ENCODE measurements at regions not wholly inside any gene's neighbourhood (a gene's known extent, or its start where the extent isn't known, plus 50 kb on each side); places are given as distances from the start of the nearest gene placed in this dataset.

DNA sequence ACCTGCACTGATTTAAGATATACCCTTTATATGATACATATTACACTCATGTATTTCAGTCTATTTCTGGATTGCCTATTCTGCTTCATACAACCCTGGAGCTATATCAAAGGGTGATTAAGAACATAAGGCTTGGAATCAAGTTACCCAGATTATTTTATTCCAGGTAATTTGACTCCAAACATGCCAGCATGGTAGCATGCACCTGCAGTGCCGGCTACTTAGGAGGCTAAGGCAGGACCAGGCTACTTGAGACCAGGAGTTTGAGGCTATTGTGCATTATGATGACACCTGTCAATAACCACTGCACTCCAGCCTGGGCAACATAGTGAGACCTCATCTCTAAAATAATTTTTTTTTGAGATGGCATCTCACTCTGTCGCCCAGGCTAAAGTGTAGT lies 50.4 kb upstream of the NEO1 start:
- DNase-seq (no peak), ATAC-seq (no peak)
- H3K4me3 Mint-ChIP-seq, result no peak overlapping the region
- POLR2A ChIA-PET, result no interaction called here
- no peaks in the 10 kb centered on the region for H3K4me1 Mint-ChIP-seq
- no peak overlapping the region for H3K27ac Mint-ChIP-seq
- no peaks in the 10 kb centered on the region for H3K9me3 Mint-ChIP-seq
- peaks cover 10 to 38% (median 26%) of the 10 kb centered on the region in 5 donors for H3K27me3 Mint-ChIP-seq
- H3K36me3 Mint-ChIP-seq, result no peaks in the 10 kb centered on the region

DNA sequence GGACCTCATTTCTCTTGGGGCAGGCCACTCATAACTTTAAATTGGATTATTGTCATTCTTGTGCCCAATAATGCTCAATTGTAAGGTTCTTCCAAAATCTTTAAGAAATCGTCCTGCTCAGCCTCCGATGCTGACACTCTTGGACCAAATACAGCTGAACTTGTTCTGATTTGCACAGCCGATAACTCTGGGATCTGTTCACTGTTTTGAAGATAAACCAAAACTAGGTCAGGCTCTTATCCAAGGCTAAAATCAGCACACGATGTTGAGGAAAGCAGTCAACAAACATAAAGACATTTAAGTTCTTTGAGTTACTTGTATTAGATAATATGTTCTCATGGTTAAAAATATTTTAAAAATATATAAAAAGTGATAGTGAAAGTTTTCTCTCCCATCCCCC lies 52.0 kb upstream of the NEO1 start:
- POLR2A ChIA-PET, result interaction anchor here (0.6 kb wide), 1 partner anchor 26 kb away, joined by 3 read pairs; no protein-coding TSS in a partner anchor
- no peak for DNase-seq
- Mint-ChIP-seq H3K27ac (no peak overlapping the region), H3K27me3 (peaks cover 11 to 40% (median 22%) of the 10 kb centered on the region in 5 donors), H3K9me3 (no peaks in the 10 kb centered on the region), H3K4me3 (no peak overlapping the region), H3K36me3 (no peaks in the 10 kb centered on the region), H3K4me1 (no peaks in the 10 kb centered on the region)
- ATAC-seq, result no peak

DNA sequence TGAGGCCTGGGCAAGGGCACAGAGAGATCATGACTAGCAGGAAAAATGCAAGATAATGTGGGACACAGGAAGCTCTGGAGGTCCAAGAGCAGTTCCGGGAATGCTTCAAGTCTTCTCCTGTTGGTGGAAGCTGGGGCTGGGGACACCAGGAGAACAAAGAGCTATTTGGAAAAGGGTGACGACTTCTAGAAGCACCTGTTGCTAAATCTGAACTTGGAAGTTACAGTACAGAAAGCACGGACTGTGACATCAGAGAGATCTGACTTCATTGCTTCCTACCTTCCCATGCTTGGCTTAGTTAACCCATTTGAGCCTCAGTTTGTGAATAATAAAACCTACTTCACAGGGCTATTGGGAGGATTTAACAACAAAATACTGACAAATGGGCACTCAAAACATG lies 52.7 kb upstream of the NEO1 start:
- H3K27me3 Mint-ChIP-seq, result peaks cover 8 to 40% (median 17%) of the 10 kb centered on the region in 5 donors
- DNase-seq (no peak), ATAC-seq (no peak)
- POLR2A ChIA-PET, result no interaction called here
- no peak overlapping the region for H3K4me3 Mint-ChIP-seq
- H3K27ac Mint-ChIP-seq, result no peak overlapping the region
- no peaks in the 10 kb centered on the region for H3K36me3 Mint-ChIP-seq
- no peaks in the 10 kb centered on the region for H3K9me3 Mint-ChIP-seq
- H3K4me1 Mint-ChIP-seq, result no peaks in the 10 kb centered on the region

DNA sequence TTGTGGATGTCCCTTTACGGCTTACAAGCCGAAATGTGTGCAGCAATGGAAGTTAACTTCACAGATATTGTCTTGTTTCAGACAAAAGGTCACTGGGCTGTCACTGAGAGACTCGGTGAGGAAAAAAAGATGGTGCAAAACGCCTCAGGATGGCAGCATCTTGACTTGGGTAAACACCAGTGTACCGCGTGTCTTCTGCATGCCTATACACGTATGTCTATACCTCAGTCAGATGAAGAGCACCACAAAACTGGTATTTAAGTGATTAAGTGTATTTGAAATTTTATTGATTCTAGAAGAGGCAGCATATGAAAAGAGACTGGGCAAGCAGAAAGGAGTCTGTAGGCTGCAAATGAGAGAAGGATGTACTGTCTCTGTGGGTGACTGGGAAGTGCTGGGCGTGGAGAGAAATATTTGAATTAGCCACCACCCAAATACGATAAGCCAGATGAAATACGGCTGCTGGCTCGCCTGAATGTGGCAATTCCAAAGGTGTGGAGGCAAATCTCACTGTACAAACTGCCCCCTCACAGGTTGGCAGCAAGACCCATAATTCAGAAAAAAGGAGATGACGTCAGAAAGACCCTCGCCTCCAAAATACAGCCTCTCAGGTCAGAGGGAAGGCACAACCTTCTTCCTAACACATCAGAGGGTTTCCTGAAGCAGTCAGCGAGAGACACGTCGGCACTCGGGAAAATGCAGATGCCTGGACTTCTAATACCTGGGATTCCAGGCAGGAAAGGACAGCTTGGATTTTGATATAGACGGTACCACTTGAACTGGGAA lies 53.4 kb upstream of the NEO1 start:
- no peak for DNase-seq
- H3K4me1 Mint-ChIP-seq, result no peaks in the 10 kb centered on the region
- peaks cover 10 to 40% (median 13%) of the 10 kb centered on the region in 5 donors for H3K27me3 Mint-ChIP-seq
- POLR2A ChIA-PET, result no interaction called here
- no peaks in the 10 kb centered on the region for H3K36me3 Mint-ChIP-seq
- H3K27ac Mint-ChIP-seq, result no peak overlapping the region
- no peak overlapping the region for H3K4me3 Mint-ChIP-seq
- no peak for ATAC-seq
- no peaks in the 10 kb centered on the region for H3K9me3 Mint-ChIP-seq

DNA sequence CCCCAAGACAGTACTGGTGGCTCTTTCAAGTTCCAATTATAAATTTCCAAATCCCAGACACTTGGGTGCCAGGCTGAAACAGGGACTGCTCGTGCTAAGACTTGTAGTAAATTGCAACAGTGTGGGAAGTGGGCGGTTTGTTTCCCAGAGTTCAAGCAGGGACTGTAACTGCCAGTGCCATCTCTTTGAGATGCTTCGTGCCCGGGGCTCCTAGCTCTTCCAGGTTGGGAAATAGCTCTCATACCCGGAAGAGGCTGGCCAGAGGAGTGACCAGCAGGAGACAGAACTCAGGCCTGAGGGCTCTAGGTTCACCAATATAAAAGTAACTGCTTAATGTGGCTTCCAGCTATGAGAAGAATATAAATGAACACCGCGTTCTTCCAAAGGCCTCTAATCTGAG lies 54.0 kb upstream of the NEO1 start:
- Mint-ChIP-seq H3K4me1 (no peaks in the 10 kb centered on the region), H3K4me3 (no peak overlapping the region), H3K27ac (no peak overlapping the region), H3K9me3 (no peaks in the 10 kb centered on the region), H3K36me3 (no peaks in the 10 kb centered on the region), H3K27me3 (peaks cover 9 to 40% (median 10%) of the 10 kb centered on the region in 5 donors)
- POLR2A ChIA-PET, result no interaction called here
- DNase-seq, result no peak
- ATAC-seq, result no peak

DNA sequence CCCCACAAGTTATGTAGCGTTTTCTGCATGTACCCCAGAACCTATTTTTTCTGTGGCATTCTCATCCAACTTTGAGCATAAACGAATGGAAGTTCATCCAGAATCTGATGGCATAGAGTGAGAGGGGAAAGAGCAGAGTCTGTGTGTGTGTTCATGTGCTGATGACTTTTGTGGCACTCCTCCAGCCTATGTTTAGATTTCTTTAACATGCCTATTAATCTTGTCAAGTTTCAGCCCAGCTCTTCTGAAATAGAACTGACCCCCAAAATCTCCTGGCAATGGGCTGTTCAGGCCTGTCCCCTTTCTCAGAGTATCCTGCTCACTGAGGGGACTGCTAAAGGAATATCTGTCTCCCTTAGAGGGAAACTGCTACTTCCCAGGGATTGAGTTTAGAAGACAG lies 56.4 kb upstream of the NEO1 start:
- no peaks in the 10 kb centered on the region for H3K36me3 Mint-ChIP-seq
- POLR2A ChIA-PET, result no interaction called here
- no peak overlapping the region for H3K27ac Mint-ChIP-seq
- H3K9me3 Mint-ChIP-seq, result no peaks in the 10 kb centered on the region
- no peak for ATAC-seq
- H3K4me1 Mint-ChIP-seq, result no peaks in the 10 kb centered on the region
- peaks cover 5 to 40% (median 8%) of the 10 kb centered on the region in 5 donors for H3K27me3 Mint-ChIP-seq
- H3K4me3 Mint-ChIP-seq, result no peak overlapping the region
- DNase-seq, result no peak

DNA sequence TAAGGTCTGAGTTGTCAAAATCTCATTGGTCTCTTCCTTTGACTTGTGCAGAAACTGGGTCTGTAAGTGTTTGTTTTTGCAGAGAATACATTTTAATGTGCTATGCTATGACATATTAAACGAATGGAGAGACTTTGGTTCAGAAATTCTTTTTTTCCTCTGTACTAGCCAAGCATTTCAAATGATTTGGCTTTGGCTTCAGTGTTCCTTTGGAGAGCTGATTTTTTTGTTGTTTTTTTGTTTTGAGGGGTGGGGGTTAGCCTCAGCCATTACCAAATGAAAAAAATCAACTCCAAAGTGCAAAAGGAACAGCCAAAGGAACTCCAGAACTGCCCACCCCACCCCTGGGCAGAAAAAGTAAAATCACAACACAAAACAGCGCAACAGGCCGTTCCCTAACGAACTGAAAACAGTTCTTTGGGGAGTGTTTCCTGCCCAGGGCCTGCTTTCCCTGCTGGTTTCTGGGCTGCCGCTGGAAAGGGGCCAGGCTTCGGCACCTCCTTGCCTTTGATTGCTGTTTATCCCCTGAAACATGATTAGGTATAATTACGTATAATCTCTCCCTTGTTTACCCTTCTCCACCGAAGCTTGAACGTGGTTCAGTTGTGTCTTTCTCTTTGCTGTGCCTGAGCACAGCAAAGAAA lies 57.6 kb upstream of the NEO1 start:
- Mint-ChIP-seq H3K27ac (no peak overlapping the region), H3K36me3 (no peaks in the 10 kb centered on the region), H3K9me3 (no peaks in the 10 kb centered on the region), H3K4me3 (no peak overlapping the region), H3K4me1 (no peaks in the 10 kb centered on the region), H3K27me3 (peaks cover 0 to 33% (median 5%) of the 10 kb centered on the region in 5 donors)
- ATAC-seq (no peak), DNase-seq (no peak)
- POLR2A ChIA-PET, result no interaction called here

DNA sequence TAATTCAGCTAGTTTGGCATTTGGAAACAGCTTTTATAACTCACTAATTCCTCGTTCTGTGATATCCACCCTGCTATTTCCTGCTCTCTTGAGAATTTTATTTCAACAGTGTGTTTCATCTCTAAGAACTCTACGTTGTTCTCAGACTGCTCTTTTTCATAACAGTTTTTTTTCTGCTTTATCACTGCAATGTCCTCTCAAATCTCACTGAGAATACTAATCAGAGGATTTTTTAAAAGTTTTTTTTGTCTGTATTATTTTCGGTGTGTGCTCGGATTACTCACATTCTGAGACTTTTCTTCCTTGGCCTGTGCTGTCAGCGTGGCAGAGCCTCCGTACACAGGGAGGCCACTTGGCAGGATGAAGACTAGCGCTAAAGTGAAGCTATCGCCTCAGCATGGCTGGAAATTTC lies 59.4 kb upstream of the NEO1 start:
- POLR2A ChIA-PET, result no interaction called here
- DNase-seq (no peak), ATAC-seq (no peak)
- no peaks in the 10 kb centered on the region for H3K36me3 Mint-ChIP-seq
- no peaks in the 10 kb centered on the region for H3K4me1 Mint-ChIP-seq
- H3K9me3 Mint-ChIP-seq, result no peaks in the 10 kb centered on the region
- H3K4me3 Mint-ChIP-seq, result no peak overlapping the region
- H3K27ac Mint-ChIP-seq, result no peak overlapping the region
- H3K27me3 Mint-ChIP-seq, result peaks cover 0 to 20% (median 5%) of the 10 kb centered on the region in 5 donors

DNA sequence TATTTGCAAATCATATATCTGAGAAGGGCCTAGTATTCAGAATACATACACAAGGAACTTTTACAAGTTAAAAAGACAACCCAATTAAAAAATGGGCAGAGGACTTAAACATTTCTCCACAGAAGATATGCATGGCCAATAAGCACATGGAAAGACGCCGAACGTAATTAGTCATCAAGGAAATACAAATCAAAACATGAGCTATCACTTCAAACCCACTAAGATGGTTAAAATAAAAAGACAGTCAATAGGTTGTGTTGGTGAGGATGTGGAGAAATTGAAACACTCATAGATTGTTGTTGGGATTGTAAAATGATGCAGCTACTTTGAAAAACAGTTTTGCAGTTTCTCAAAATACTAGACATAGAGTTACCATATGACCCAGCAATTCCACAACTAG lies 61.2 kb upstream of the NEO1 start:
- no peaks in the 10 kb centered on the region for H3K4me1 Mint-ChIP-seq
- ATAC-seq, result no peak
- H3K4me3 Mint-ChIP-seq, result no peak overlapping the region
- H3K36me3 Mint-ChIP-seq, result no peaks in the 10 kb centered on the region
- H3K27me3 Mint-ChIP-seq, result peaks cover 0 to 17% (median 10%) of the 10 kb centered on the region in 5 donors
- POLR2A ChIA-PET, result no interaction called here
- no peak for DNase-seq
- H3K27ac Mint-ChIP-seq, result no peak overlapping the region
- no peaks in the 10 kb centered on the region for H3K9me3 Mint-ChIP-seq

DNA sequence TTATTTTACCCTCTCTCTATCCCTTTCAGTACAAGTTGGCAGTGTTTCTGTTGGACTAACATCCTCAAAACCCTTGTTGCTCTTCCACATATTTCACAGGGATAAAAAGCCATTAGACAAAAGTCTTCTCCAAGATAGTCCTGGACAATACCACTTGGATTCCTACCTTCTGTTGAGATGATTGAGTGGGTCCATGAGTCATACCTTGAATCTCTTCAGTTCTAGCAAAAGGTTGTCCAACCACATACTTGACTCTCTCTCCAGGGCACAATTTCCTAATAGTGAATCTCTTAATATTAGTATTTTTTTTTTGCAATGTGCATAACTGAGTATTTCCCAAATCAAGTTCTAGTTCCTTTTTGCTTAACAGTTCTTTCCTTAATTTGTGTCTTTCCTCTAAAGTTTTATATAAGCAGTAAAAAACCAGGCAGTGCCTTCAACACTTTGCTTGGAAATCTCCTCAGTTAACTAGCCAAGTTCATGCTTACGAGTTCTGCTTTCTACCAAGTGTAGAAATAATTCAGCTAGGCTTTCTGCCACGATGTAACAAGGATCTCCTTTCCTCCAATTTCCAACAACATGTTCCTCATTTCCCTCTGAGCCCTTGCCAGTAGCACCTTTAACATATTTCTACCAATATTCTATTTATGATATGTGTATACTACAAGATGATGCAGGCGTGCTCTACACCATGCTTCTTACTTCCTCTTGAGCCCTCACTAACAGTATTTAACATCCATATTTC lies 68.3 kb upstream of the NEO1 start:
- Mint-ChIP-seq H3K27ac (no peak overlapping the region), H3K9me3 (peaks cover 0 to 5% (median 0%) of the 10 kb centered on the region in 9 donors), H3K4me3 (no peak overlapping the region), H3K36me3 (no peaks in the 10 kb centered on the region), H3K4me1 (no peaks in the 10 kb centered on the region), H3K27me3 (peaks cover 19 to 42% (median 32%) of the 10 kb centered on the region in 5 donors)
- no peak for DNase-seq
- no peak for ATAC-seq
- POLR2A ChIA-PET, result no interaction called here

DNA sequence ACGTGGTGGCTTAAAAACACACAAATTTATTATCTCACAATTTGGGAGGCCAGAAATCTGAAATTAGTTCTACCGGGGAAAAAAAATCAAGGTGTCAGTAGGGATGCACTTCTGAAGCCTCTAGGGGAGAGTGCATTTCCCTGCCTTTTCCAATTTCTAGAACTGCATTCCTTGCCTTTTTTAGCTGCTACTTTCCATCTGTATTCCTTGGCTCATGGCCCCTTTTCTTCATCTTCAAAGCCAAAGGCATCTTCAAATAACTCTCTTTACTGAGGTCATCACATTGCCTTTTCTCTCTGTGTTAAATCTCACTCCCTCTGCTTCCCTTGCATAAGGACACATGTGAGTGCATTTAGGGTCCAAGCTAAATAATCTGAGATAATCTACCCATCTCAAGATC lies 69.5 kb upstream of the NEO1 start:
- no peak for DNase-seq
- POLR2A ChIA-PET, result no interaction called here
- H3K4me3 Mint-ChIP-seq, result no peak overlapping the region

DNA sequence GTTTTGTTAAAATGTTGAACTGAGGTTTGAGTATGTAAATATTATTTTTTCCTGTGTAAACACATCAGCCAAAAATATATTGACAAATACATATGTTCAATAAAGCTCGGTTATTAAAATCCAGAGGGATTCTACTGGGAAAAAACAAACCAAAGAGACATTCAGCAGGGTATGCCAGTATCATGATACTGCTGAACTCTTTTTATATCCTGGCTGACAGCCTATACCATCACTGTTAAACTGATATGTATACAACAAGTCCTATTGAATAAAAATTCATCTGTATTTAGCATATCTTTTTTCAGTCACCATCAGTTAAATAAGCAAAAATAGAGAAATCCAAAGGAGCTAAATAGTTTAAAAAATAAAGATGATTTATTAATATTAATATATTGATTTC lies 71.6 kb upstream of the NEO1 start:
- ATAC-seq (no peak), DNase-seq (no peak)
- POLR2A ChIA-PET, result no interaction called here
- H3K27me3 Mint-ChIP-seq, result peaks cover 28 to 58% (median 51%) of the 10 kb centered on the region in 5 donors
- H3K4me3 Mint-ChIP-seq, result no peak overlapping the region
- no peak overlapping the region for H3K27ac Mint-ChIP-seq
- H3K9me3 Mint-ChIP-seq, result peaks cover 0 to 5% (median 0%) of the 10 kb centered on the region in 9 donors
- H3K36me3 Mint-ChIP-seq, result no peaks in the 10 kb centered on the region
- no peaks in the 10 kb centered on the region for H3K4me1 Mint-ChIP-seq

More for the DNA sequence above, 69.5 kb upstream of the NEO1 start:
- Mint-ChIP-seq H3K9me3 (peaks cover 0 to 5% (median 0%) of the 10 kb centered on the region in 9 donors), H3K36me3 (no peaks in the 10 kb centered on the region), H3K4me1 (no peaks in the 10 kb centered on the region), H3K27ac (no peak overlapping the region), H3K27me3 (peaks cover 22 to 51% (median 39%) of the 10 kb centered on the region in 5 donors)
- ATAC-seq, result no peak

DNA sequence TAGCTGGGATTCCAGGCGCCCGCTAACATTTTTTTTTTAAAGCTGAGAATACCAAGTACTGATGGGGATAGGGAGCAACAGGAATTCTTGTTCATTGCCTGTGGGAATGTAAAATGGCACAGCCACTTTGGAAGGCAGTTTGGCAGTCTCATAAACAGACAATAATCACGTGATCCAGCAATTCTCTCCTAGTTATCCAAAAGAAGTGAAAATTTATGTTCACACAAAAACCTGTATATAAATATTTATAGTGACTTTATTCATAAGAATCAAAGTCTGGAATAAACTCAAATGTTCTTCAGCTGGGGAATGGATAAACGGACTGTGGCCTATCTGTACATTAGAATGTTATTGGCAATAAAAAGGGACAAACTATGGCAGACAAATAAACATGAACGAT lies 72.5 kb upstream of the NEO1 start:
- ATAC-seq, result no peak
- POLR2A ChIA-PET, result no interaction called here
- Mint-ChIP-seq H3K36me3 (no peaks in the 10 kb centered on the region), H3K27ac (no peak overlapping the region), H3K27me3 (peaks cover 26 to 60% (median 52%) of the 10 kb centered on the region in 5 donors), H3K4me1 (no peaks in the 10 kb centered on the region), H3K4me3 (no peak overlapping the region), H3K9me3 (peaks cover 0 to 5% (median 0%) of the 10 kb centered on the region in 9 donors)
- no peak for DNase-seq
